Keratinocyte (primary cell): ENCODE measurements at regions not wholly inside any gene's neighbourhood (a gene's known extent, or its start where the extent isn't known, plus 50 kb on each side); places are given as distances from the start of the nearest gene placed in this dataset.

ENCODE experiments used
- CTCF ChIP-seq, 3 experiments: IDR thresholded peaks in 1 of 3; conservative IDR thresholded peaks in 1 of 3; optimal IDR thresholded peaks in 1 of 3; 2 replicates in 2 of 3; 3 replicates in 1 of 3; pipeline versions ENCODE3 to v1.5.1; 2011; ENCODE audit warnings: low read length in 3 of 3, mild to moderate bottlenecking in 3 of 3, moderate library complexity in 2 of 3, control low read depth in 1 of 3, inconsistent platforms in 1 of 3; ENCODE audit not compliant: insufficient read depth in 2 of 3; ENCODE audit errors: extremely low read depth in 1 of 3
- EZH2 ChIP-seq: IDR thresholded peaks from one replicate; pipeline ENCODE4 v1.6.1; 2012; ENCODE audit warnings: inconsistent platforms, mild to moderate bottlenecking, low read length, moderate library complexity

GRCh38 chr1:82499022-82499421 is 698.3 kb downstream of the ADGRL2 start:
- TF ChIP-seq EZH2 (no peak), CTCF (optimal IDR thresholded peaks at IDR 0.05 in 1 of 3, IDR thresholded peaks at IDR 0.05 in 1 of 3, conservative IDR thresholded peaks at IDR 0.05 in 1 of 3; ENCODE audit: extremely low read depth in 1 of 3, insufficient read depth in 2 of 3, low read length in 3 of 3) (no peak)
